MM.1S (cell line): ENCODE measurements at regions not wholly inside any gene's neighbourhood (a gene's known extent, or its start where the extent isn't known, plus 50 kb on each side); places are given as distances from the start of the nearest gene placed in this dataset.

Experiments
- DNase-seq: peaks from one replicate; pipeline ENCODE4 v3.0.0-alpha.2; 2015
- H2AFZ ChIP-seq: fragments of 300-600 bp; sonication (generic); 2 replicates; pipeline ENCODE4 v1.6.0; 2016; ENCODE audit warnings: antibody characterized with exemption, low read length
- H3F3A ChIP-seq: fragments of 300-600 bp; sonication (generic); 2 replicates; pipeline ENCODE4 v1.6.1; 2016; ENCODE audit warnings: mild to moderate bottlenecking, antibody characterized with exemption, low read length, moderate library complexity, mixed read lengths; ENCODE audit not compliant: insufficient read depth
- H3K27ac ChIP-seq: fragments of 300-600 bp; sonication (generic); 2 replicates; pipeline ENCODE4 v1.5.1; 2016; ENCODE audit warnings: mild to moderate bottlenecking, low read length
- H3K27me3 ChIP-seq: fragments of 300-600 bp; sonication (generic); replicated peaks from 2 replicates; pipeline ENCODE4 v1.6.0; 2016; ENCODE audit warnings: low read length; ENCODE audit not compliant: insufficient read depth
- H3K36me3 ChIP-seq: fragments of 300-600 bp; sonication (generic); replicated peaks from 2 replicates; pipeline ENCODE4 v1.6.1; 2016; ENCODE audit warnings: mild to moderate bottlenecking, low read length, mixed read lengths; ENCODE audit not compliant: insufficient read depth
- H3K4me1 ChIP-seq: fragments of 300-600 bp; sonication (generic); 2 replicates; pipeline ENCODE4 v1.6.1; 2016; ENCODE audit warnings: low read length, mixed read lengths
- H3K4me2 ChIP-seq: fragments of 300-600 bp; sonication (generic); 2 replicates; pipeline ENCODE4 v1.6.0; 2016; ENCODE audit warnings: low read depth, low read length
- H3K4me3 ChIP-seq: fragments of 300-600 bp; sonication (generic); 2 replicates; pipeline ENCODE4 v1.5.1; 2016; ENCODE audit warnings: low read length, mixed read lengths
- H3K79me2 ChIP-seq: fragments of 300-600 bp; sonication (generic); 2 replicates; pipeline ENCODE4 v1.6.1; 2016; ENCODE audit warnings: mixed run types, low read length, mixed read lengths
- H3K9ac ChIP-seq: fragments of 300-600 bp; sonication (generic); 2 replicates; pipeline ENCODE4 v1.6.1; 2016; ENCODE audit warnings: low read length, mixed read lengths
- H3K9me2 ChIP-seq: fragments of 300-600 bp; sonication (generic); replicated peaks from 2 replicates; pipeline ENCODE4 v1.6.1; 2016; ENCODE audit warnings: mild to moderate bottlenecking, low read length, mixed read lengths; ENCODE audit not compliant: insufficient read depth
- H3K9me3 ChIP-seq: fragments of 300-600 bp; sonication (generic); replicated peaks from 2 replicates; pipeline ENCODE4 v1.6.1; 2016; ENCODE audit warnings: mild to moderate bottlenecking, low read length, mixed read lengths; ENCODE audit not compliant: insufficient read depth
- H4K20me1 ChIP-seq: fragments of 300-600 bp; sonication (generic); 2 replicates; pipeline ENCODE4 v1.6.1; 2016; ENCODE audit warnings: mild to moderate bottlenecking, low read length, moderate library complexity, mixed read lengths; ENCODE audit not compliant: insufficient read depth
- EZH2 ChIP-seq: fragments of 300-600 bp; sonication (generic); optimal IDR thresholded peaks from 2 replicates; pipeline ENCODE3; 2017; ENCODE audit warnings: low read depth, mild to moderate bottlenecking, antibody characterized with exemption, low read length, mixed read lengths
- EZH2phosphoT487 ChIP-seq: fragments of 300-600 bp; sonication (generic); IDR thresholded peaks from 2 replicates; pipeline ENCODE4 v1.6.1; 2018; ENCODE audit warnings: antibody characterized with exemption, low read length
- TF ChIP-seq, protein P1 (sequence below): fragments of 300-600 bp; sonication (generic); IDR thresholded peaks from 2 replicates; pipeline ENCODE4 v1.5.1; 2016; ENCODE audit warnings: antibody characterized with exemption, low read length, mixed read lengths

DNA sequence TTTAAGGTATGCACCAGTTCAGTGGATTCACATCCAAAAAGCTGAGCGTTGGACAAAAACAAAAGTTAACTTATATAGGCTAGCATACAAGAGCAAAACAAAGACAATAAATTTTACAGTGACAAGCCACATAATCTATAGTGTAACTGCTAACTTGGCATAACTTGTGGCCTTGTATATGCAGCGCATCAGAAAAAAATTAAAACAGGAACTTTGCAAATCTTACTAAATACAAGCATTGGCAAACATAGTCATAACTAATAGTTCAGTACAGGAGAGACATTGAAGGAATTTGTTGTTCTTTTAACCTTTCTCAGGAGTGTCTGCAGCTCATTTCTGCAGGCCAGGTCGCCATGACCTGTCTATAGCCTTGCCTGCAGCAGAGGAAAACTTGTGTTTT lies 54.6 kb downstream of the OR10H4 start:
- no peaks in the 10 kb centered on the region for H3F3A ChIP-seq
- DNase-seq, result no peak
- H3K4me1 ChIP-seq, result no peaks in the 10 kb centered on the region
- H3K9me3 ChIP-seq, result no peaks in the 10 kb centered on the region
- H3K4me2 ChIP-seq, result no peak overlapping the region
- H3K4me3 ChIP-seq, result no peak overlapping the region
- H4K20me1 ChIP-seq, result no peaks in the 10 kb centered on the region
- no peak overlapping the region for H3K9ac ChIP-seq
- H3K36me3 ChIP-seq, result no peaks in the 10 kb centered on the region
- TF ChIP-seq EZH2phosphoT487 (no peak), EZH2 (no peak)
- TF ChIP-seq, protein P1, sequence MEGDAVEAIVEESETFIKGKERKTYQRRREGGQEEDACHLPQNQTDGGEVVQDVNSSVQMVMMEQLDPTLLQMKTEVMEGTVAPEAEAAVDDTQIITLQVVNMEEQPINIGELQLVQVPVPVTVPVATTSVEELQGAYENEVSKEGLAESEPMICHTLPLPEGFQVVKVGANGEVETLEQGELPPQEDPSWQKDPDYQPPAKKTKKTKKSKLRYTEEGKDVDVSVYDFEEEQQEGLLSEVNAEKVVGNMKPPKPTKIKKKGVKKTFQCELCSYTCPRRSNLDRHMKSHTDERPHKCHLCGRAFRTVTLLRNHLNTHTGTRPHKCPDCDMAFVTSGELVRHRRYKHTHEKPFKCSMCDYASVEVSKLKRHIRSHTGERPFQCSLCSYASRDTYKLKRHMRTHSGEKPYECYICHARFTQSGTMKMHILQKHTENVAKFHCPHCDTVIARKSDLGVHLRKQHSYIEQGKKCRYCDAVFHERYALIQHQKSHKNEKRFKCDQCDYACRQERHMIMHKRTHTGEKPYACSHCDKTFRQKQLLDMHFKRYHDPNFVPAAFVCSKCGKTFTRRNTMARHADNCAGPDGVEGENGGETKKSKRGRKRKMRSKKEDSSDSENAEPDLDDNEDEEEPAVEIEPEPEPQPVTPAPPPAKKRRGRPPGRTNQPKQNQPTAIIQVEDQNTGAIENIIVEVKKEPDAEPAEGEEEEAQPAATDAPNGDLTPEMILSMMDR, result no peak
- no peaks in the 10 kb centered on the region for H3K79me2 ChIP-seq
- peaks cover 74% of the 10 kb centered on the region for H3K27me3 ChIP-seq
- H3K9me2 ChIP-seq, result no peaks in the 10 kb centered on the region
- H3K27ac ChIP-seq, result no peak overlapping the region
- H2AFZ ChIP-seq, result no peak overlapping the region

DNA sequence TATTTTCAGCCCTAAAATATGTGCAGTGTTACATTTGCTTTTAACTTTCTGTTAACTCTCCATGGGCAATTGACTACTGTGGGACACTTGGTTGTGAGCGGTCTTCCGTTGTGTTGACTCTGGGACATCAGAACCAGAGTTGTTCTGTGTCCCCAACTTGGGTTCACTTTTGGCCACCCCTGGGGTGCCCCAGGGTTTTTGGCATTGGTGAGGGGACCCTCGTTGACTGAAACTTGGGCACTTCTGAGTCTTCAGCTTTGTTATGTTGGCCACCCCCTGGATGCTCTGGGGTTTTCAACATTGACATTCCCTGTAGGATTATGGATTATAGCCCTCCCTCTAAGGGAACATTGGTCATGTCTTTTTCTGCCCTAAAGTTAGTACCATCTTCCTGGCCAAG lies 57.1 kb downstream of the OR10H4 start:
- Histone ChIP-seq H4K20me1 (no peaks in the 10 kb centered on the region), H3K27ac (no peak overlapping the region), H3K4me1 (no peaks in the 10 kb centered on the region), H2AFZ (no peak overlapping the region), H3K36me3 (no peaks in the 10 kb centered on the region), H3K9ac (no peak overlapping the region), H3K4me3 (no peak overlapping the region), H3K9me3 (no peaks in the 10 kb centered on the region), H3K4me2 (no peak overlapping the region), H3K27me3 (peaks cover 72% of the 10 kb centered on the region), H3K79me2 (no peaks in the 10 kb centered on the region), H3K9me2 (no peaks in the 10 kb centered on the region), H3F3A (no peaks in the 10 kb centered on the region)
- TF ChIP-seq, protein P1, result no peak
- TF ChIP-seq EZH2 (no peak), EZH2phosphoT487 (no peak)
- no peak for DNase-seq

DNA sequence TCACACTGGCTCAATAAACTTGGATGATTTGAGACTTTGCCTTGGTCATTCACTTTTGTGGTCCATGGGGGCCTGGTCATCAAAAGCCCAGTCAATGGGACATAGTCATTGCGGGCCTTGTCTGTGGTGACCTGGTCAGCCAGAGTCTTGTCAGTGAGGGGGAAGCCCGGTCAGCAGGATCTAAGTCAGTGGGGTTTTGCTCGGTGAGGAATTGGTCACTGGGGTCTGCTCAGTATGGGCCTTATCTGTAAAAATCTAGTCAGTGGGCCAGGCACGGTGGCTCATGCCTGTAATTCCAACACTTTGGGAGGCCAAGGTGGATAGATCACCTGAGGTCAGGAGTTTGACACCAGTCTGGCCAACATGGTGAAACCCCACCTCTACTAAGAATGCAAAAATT lies 63.7 kb upstream of the TPM4 start:
- H2AFZ ChIP-seq, result no peak overlapping the region
- H3K79me2 ChIP-seq, result no peaks in the 10 kb centered on the region
- no peak overlapping the region for H3K27ac ChIP-seq
- TF ChIP-seq EZH2 (no peak), EZH2phosphoT487 (no peak)
- TF ChIP-seq, protein P1, result no peak
- no peaks in the 10 kb centered on the region for H3K36me3 ChIP-seq
- H3F3A ChIP-seq, result no peaks in the 10 kb centered on the region
- H3K27me3 ChIP-seq, result peaks cover 41% of the 10 kb centered on the region
- no peaks in the 10 kb centered on the region for H4K20me1 ChIP-seq
- no peak overlapping the region for H3K4me2 ChIP-seq
- H3K4me3 ChIP-seq, result no peak overlapping the region
- H3K9me3 ChIP-seq, result no peaks in the 10 kb centered on the region
- H3K9me2 ChIP-seq, result no peaks in the 10 kb centered on the region
- no peaks in the 10 kb centered on the region for H3K4me1 ChIP-seq
- DNase-seq, result no peak
- H3K9ac ChIP-seq, result no peak overlapping the region
